ENCODE measurements at regions not wholly inside any gene's neighbourhood (a gene's known extent, or its start where the extent isn't known, plus 50 kb on each side); places are given as distances from the start of the nearest gene placed in this dataset.

GRCh38 chr1:80258659-80259058, 1252.1 kb upstream of the ADGRL4 start:
- TF ChIP-seq CTCF (IDR thresholded peaks at IDR 0.05) (no peak), POLR2A (IDR thresholded peaks at IDR 0.05) (no peak)
